HG03457 (cell line): ENCODE measurements at regions not wholly inside any gene's neighbourhood (a gene's known extent, or its start where the extent isn't known, plus 50 kb on each side); places are given as distances from the start of the nearest gene placed in this dataset.

Source experiments
- ATAC-seq: cut with Tn5 transposase; IDR thresholded peaks from one replicate; pipeline ENCODE4 v1.9.1; 2021; ENCODE audit warnings: moderate number of reproducible peaks; ENCODE audit not compliant: unreplicated experiment

DNA sequence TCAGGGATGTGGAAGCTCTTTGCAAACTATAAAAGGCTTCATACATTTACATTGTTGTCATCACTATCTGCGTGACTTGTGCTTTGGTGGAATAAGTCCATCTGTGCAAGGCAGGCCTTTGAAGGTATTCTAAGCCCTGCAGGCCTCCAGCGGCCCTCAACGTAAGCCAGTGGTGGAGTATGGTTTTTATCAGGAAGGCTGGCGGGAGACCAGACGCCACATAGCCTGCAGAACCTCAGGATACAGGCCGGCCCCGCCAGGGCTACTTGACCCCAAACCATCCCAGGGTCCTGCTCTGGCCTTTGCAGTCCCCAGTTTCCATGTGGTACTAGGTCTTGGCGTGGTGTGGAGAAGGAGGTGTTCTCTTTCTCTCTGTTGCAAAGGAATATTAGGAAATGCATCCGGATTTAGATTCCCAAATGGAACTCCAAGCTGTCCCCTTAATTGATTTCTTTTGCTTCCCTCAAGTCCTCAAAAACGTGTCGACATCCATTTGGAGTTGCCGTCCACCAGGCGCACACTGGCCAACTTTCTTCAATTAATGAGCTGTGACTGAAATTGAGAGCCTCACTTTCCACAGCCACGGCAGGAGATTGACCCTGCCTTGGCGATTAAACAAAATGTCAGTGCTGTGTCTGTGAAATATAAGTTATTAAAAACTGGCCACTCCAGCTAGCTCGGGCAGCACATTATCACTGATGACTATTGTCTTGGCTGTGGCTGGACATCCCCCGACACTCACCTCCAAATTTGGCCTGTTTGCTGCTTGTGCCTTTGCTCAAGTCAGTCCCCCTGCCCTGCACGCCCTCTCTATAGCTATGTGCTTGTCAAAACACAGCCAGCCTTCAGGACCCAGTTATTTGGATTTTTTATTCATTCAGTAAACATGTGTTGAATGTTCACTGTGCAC is 239.8 kb upstream of the TLE3 start:
- ATAC-seq, result no peak

DNA sequence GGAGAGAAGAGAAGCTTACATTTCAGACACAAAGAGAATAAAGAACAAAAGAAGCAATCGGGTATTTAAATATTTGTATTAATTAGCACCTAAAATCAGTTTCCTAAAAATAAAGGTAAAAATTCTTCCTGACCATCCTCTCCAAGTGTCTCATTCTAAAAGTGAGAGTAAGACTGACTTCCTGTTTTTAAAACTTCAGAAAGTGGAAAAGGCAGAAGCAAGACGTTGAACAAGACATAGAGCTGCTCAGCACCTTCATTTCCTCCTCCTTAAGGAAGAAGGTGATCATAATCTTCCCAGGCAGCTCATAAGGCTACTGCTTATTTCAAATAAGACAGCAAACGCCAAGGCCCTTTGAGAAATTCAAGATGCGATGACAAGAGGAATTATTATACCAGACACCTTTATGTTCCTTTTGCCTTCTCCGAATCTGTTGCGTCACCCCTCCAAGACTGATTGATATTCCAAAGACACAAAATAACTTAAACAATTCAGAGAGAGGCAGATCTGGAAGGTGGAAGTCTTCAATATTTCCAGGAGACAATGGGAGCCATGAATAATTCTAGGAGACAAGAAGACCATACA is 238.8 kb upstream of the TLE3 start:
- no peak for ATAC-seq

DNA sequence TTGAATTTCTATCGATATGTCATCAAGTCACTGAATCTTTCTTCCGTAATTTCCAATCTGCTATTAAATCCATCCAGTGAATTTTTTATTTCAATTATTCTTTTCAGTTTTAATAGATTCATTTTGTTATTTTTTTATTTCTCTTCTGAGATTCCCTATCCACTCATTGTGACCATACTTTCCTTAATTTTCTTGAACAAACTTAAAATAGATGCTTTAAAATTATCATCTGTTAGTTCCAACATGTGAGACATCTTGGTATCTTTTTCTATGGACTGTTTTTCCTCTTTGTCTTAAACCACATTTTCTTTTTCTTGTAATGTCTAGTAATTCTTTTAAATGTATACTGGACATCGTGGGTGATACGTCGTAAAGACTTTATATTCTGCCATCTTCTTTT is 236.6 kb upstream of the TLE3 start:
- no peak for ATAC-seq

GRCh38 chr15:70329179-70329578 is 231.5 kb upstream of the TLE3 start:
- no peak for ATAC-seq

GRCh38 chr15:70328679-70329115 is 231.0 kb upstream of the TLE3 start:
- ATAC-seq, result no peak

DNA sequence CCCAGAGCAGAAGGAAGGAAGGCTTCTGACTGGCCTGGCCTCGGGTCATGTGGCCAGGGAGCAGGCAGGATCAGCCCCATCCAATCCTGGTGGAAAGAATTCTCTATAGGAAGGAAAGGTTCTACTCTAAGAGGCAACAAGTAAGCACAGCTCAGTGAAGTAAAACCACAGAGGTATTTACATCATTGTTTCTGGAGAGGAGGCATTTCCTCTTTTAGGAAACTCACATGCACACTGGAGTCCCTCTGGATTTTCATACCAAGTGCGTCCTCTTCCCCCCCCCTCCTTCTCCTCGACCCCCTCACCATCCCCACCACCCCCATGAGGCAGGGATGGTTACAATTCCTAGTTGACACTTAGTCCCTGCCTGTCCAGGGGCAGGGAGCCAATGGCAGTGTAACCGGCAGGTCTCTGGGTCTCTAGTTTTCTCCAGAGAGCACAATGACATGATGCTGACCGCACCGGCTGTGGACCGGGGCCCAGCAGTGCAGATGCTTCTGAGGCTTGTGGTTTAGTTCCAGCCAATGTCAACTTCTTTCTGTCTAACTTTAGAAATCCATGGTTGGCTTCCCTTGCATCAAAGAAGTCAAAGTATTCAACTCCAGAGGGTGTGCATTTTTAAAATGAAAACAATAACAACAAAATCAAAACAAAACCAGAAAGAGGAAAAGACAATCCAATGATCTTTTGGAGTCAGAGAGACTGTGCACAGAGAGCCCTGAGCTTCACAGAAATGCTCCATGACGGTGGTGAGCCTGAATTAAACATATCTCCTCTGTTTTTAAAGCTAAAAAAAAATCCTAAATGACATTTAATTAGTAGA is 230.3 kb upstream of the TLE3 start:
- ATAC-seq, result no peak

- no peak for ATAC-seq
These were observed 229.7 kb upstream of the TLE3 start for GRCh38 chr15:70327328-70327855.

- ATAC-seq, result no peak
These were observed 226.6 kb upstream of the TLE3 start for GRCh38 chr15:70324001-70324974.

DNA sequence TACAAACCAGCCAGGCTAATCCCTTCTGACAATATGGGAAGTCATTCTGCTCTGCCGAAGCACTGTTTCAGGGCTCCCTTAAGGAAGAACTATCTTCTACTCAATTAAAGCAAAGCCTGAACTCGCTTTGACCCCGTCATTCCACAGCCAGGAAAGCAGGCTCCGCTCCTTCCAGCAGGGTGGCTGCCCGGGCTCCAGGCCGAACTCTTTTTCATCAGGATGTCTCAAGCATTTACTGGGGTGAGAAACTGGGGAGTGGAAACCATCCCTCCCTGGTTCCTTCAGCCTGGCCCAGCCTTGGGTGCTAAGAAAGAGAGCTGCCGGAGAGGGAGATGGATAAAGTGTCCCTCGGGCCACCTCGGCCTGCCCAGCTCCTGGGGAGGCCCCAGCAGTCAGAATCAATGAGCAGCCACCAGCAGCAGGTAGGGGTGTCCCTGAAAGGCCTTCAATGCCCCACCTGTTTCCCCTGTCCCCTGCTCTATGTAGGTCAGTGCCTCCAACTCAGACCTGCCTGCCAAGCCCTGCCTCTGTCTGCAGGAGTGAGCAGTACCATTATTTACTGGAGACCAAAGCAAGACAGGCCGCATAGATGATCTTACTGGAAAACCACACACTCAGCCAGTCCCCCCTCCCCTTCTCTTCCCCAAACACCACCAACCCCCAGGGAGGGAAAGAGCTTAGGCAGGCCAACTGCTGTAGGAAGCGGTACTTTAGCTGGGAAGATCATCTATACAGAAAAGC is 225.6 kb upstream of the TLE3 start:
- ATAC-seq, result no peak

DNA sequence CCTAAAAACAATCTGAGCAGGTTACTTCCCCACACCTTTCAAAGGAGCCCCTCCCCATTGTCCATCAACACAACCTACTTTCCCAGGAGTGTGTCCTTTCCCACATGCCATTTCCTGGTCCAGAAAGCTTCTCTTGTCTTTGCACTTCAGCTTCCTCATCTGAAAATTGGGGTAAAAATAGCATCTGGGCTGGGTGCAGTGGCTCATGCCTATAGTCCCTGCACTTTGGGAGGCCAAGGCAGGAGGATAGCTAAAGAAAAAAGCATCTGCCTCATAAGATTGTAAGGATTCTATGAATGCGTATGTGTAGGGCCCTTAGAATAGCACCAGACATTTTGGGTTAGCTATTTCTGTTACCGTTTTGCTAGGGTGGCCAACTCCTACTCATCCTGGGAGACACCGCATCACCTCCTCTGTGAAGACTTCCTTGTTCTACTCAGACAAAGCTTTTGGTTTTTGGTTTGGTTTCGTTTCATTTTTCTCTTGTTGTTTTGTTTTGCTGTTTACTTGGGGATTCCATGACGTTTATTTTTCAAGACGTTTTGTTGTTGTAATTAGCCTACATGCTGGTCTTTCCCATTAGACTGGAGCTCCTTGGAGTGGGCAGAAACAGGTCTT is 224.4 kb upstream of the TLE3 start:
- ATAC-seq, result no peak

DNA sequence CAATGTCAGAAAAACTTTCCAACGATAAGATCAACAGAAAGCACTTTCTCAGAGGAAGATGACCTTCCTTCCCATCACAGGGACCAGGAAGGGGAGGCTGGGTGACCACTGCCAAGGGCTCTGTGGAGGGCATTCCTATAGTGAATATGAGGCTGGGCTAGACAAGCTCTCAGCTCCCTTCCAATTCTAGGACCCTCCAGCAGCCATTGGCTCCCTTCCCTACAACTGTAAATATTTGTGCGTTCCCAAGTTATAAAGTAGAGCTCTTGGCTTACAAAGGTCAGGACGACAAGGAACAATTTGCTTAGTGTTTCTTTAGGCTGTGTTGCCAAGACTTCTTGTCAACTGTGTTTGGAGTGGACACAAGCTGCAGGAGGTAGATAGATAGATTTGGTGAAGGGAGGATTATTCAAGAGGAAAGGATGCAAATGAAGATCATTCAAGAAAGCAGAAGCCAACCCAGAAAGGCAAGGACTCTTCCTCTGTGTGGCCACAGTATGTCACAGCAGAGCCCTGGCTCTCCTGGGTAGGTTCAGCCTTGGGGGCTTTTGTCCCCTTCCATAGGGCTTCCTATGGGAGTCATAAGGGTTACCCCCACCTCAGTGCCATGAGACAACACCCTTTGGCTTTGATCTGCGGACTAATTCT is 223.6 kb upstream of the TLE3 start:
- ATAC-seq, result no peak

- no peak for ATAC-seq
These were observed 222.8 kb upstream of the TLE3 start for GRCh38 chr15:70320482-70320881.

- no peak for ATAC-seq
These were observed 222.4 kb upstream of the TLE3 start for GRCh38 chr15:70320077-70320476.

DNA sequence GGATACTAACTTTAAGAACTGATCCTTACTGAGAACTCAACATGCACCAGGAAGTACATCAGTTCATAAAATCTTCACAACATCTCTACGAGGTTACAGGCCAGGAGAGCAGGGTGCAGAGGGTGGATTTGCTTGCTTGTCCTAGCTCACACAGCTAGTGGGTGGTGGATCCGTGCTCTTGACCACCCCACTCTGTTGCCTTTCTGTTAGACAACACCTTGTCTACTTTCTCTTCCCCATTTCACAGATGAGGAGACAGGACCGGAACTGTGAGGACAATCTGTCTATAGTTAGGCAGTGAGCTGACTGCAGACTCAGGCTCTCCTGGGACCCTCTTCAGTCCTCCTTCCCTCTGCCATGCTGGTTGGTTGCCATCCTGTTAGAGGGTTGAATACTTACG is 221.7 kb upstream of the TLE3 start:
- ATAC-seq, result no peak

GRCh38 chr15:70318594-70319465 is 221.1 kb upstream of the TLE3 start:
- ATAC-seq, result no peak

- no peak for ATAC-seq
These were observed 218.4 kb upstream of the TLE3 start for GRCh38 chr15:70316059-70316600.

- no peak for ATAC-seq
These were observed 217.7 kb upstream of the TLE3 start for GRCh38 chr15:70315431-70315830.
